Neuronal stem cell (in vitro differentiated cells): ENCODE measurements at regions not wholly inside any gene's neighbourhood (a gene's known extent, or its start where the extent isn't known, plus 50 kb on each side); places are given as distances from the start of the nearest gene placed in this dataset.

ENCODE experiments used
- DNase-seq: peaks from one replicate; pipeline ENCODE4 v3.0.0-alpha.2; 2013; ENCODE audit warnings: low spot score
- H2AFZ ChIP-seq: one replicate; pipeline ENCODE4 v1.6.1; 2013; ENCODE audit warnings: mild to moderate bottlenecking, low read length, inconsistent platforms
- H2AK5ac ChIP-seq: 2 replicates; pipeline ENCODE4 v1.6.1; 2013; ENCODE audit warnings: low read depth, mild to moderate bottlenecking, inconsistent platforms, low read length, moderate library complexity, mixed read lengths
- H2BK120ac ChIP-seq: 2 replicates; pipeline ENCODE4 v1.6.1; 2013; ENCODE audit warnings: low read depth, mild to moderate bottlenecking, inconsistent platforms, low read length, moderate library complexity, mixed read lengths
- H2BK12ac ChIP-seq: one replicate; pipeline ENCODE4 v1.6.1; 2013; ENCODE audit warnings: low read length, inconsistent platforms
- H2BK15ac ChIP-seq: 2 replicates; pipeline ENCODE4 v1.6.1; 2013; ENCODE audit warnings: mild to moderate bottlenecking, low read length, inconsistent platforms, mixed read lengths
- H2BK5ac ChIP-seq: one replicate; pipeline ENCODE4 v1.6.1; 2013; ENCODE audit warnings: inconsistent platforms, mild to moderate bottlenecking, low read length, moderate library complexity
- H3K14ac ChIP-seq: one replicate; pipeline ENCODE4 v1.6.1; 2013; ENCODE audit warnings: low read length, inconsistent platforms
- H3K18ac ChIP-seq: 2 replicates; pipeline ENCODE4 v1.6.1; 2013; ENCODE audit warnings: low read length, inconsistent platforms
- H3K23ac ChIP-seq: 2 replicates; pipeline ENCODE4 v1.6.1; 2013; ENCODE audit warnings: low read depth, mild to moderate bottlenecking, mixed read lengths, low read length, inconsistent platforms; ENCODE audit not compliant: poor library complexity
- H3K27ac ChIP-seq: replicated peaks from 3 replicates; pipeline ENCODE4 v1.5.1; 2013; ENCODE audit warnings: low read length, inconsistent platforms
- H3K27me3 ChIP-seq, 3 experiments: 2 replicates each; pipeline ENCODE4 v1.6.1; 2013; ENCODE audit warnings: low read length in 3 of 3, mild to moderate bottlenecking in 2 of 3, inconsistent platforms in 1 of 3, low read depth in 1 of 3, mixed read lengths in 1 of 3, moderate library complexity in 1 of 3; ENCODE audit not compliant: control insufficient read depth in 3 of 3, insufficient read depth in 3 of 3
- H3K36me3 ChIP-seq, 2 donors: replicated peaks in 1 of 2; 2 replicates each; pipeline ENCODE4 v1.6.1; 2013; ENCODE audit warnings: low read length in 2 of 2; ENCODE audit not compliant: control insufficient read depth in 2 of 2, insufficient read depth in 2 of 2
- H3K4ac ChIP-seq: 2 replicates; pipeline ENCODE4 v1.6.1; 2013; ENCODE audit warnings: inconsistent platforms, mild to moderate bottlenecking, low read length, moderate library complexity
- H3K4me1 ChIP-seq, 2 donors: 1 replicate in 1 of 2; 2 replicates in 1 of 2; pipeline ENCODE4 v1.6.1; 2013; ENCODE audit warnings: low read length in 2 of 2, low read depth in 1 of 2; ENCODE audit not compliant: control insufficient read depth in 2 of 2, insufficient read depth in 1 of 2
- H3K4me2 ChIP-seq: one replicate; pipeline ENCODE4 v1.6.1; 2013; ENCODE audit warnings: mild to moderate bottlenecking, low read length, inconsistent platforms; ENCODE audit not compliant: insufficient read depth, poor library complexity, severe bottlenecking
- H3K4me3 ChIP-seq, 2 donors: 2 replicates each; pipeline ENCODE4 v1.5.1; 2013; ENCODE audit warnings: low read length in 2 of 2, mild to moderate bottlenecking in 2 of 2, inconsistent platforms in 1 of 2, moderate library complexity in 1 of 2
- H3K79me1 ChIP-seq: one replicate; pipeline ENCODE4 v1.6.1; 2013; ENCODE audit warnings: low read depth, mild to moderate bottlenecking, inconsistent platforms, low read length, moderate library complexity
- H3K9ac ChIP-seq: one replicate; pipeline ENCODE4 v1.6.1; 2013; ENCODE audit warnings: mild to moderate bottlenecking, low read depth, low read length, inconsistent platforms; ENCODE audit not compliant: poor library complexity
- H3K9me3 ChIP-seq, 2 donors: replicated peaks in 1 of 2; 2 replicates each; pipeline versions ENCODE3 to v1.6.1; 2013; ENCODE audit warnings: low read length in 2 of 2, mild to moderate bottlenecking in 2 of 2, inconsistent platforms in 1 of 2, low read depth in 1 of 2, mixed read lengths in 1 of 2, moderate library complexity in 1 of 2; ENCODE audit not compliant: control insufficient read depth in 2 of 2, insufficient read depth in 1 of 2
- H4K8ac ChIP-seq: one replicate; pipeline ENCODE4 v1.6.1; 2013; ENCODE audit warnings: low read depth, mild to moderate bottlenecking, inconsistent platforms, low read length, moderate library complexity
- H4K91ac ChIP-seq: one replicate; pipeline ENCODE4 v1.6.1; 2013; ENCODE audit warnings: low read length, low read depth, mild to moderate bottlenecking, inconsistent platforms; ENCODE audit not compliant: poor library complexity
- WGBS, 2 donors: extraction: QIAGEN DNeasy Blood & Tissue Kit; methylation state at CpG; one replicate each; pipeline ENCODE4 v1.1.7; 2013; ENCODE audit warnings: missing lambda C conversion rate in 2 of 2, mixed read lengths in 1 of 2; ENCODE audit not compliant: insufficient read length in 2 of 2, insufficient replicate concordance in 1 of 2; ENCODE audit errors: extremely low coverage in 2 of 2; 5-methylcytosine and 5-hydroxymethylcytosine counted together

GRCh38 chr5:106152569-106152968 is 1518.2 kb downstream of the EFNA5 start:
- Histone ChIP-seq H4K91ac (no peak overlapping the region), H3K4me1 (no peaks in the 10 kb centered on the region), H3K9ac (no peak overlapping the region), H3K27me3 (no peaks in the 10 kb centered on the region), H3K4me2 (no peak overlapping the region), H3K9me3 (no peaks in the 10 kb centered on the region), H4K8ac (no peak overlapping the region), H2AFZ (no peak overlapping the region), H2AK5ac (no peak overlapping the region), H2BK15ac (no peak overlapping the region), H3K18ac (no peak overlapping the region), H2BK120ac (no peak overlapping the region), H3K4ac (no peak overlapping the region), H2BK12ac (no peak overlapping the region), H3K79me1 (no peaks in the 10 kb centered on the region), H3K23ac (no peak overlapping the region), H3K36me3 (no peaks in the 10 kb centered on the region), H3K4me3 (no peak overlapping the region), H3K14ac (no peak overlapping the region), H2BK5ac (no peak overlapping the region), H3K27ac (no peak overlapping the region)
- WGBS, 2 donors = no CpG with 5 or more reads among the region's 1 CpG
- no peak for DNase-seq

DNA sequence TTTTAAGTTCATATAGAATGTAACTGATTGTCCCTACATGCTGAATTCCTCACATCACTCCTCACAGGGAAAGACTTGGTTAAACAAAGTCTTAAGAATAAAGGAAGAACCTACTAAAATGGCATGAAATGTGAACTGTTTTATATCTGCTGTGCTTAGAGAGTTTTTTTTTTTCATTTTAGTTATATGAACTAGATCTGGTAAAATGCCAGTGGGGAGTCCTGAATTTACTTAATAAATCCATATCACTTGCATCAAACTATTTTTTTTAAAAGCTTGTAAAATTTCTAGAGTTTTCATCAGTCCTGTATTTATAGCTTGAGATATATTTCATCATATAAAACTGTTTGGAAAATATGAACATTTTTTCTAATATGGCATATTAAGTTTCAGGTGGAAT is 1528.6 kb downstream of the EFNA5 start:
- no peak overlapping the region for H3K4ac ChIP-seq
- H3K23ac ChIP-seq = no peak overlapping the region
- no peak overlapping the region for H3K9ac ChIP-seq
- H3K27ac ChIP-seq = no peak overlapping the region
- DNase-seq = no peak
- H3K27me3 ChIP-seq = no peaks in the 10 kb centered on the region
- no peak overlapping the region for H4K8ac ChIP-seq
- no peaks in the 10 kb centered on the region for H3K9me3 ChIP-seq
- H3K4me3 ChIP-seq = no peak overlapping the region
- no peak overlapping the region for H2BK5ac ChIP-seq
- H3K79me1 ChIP-seq = no peaks in the 10 kb centered on the region
- no peaks in the 10 kb centered on the region for H3K4me1 ChIP-seq
- H2BK120ac ChIP-seq = no peak overlapping the region
- no peak overlapping the region for H3K18ac ChIP-seq
- H4K91ac ChIP-seq = no peak overlapping the region
- no peaks in the 10 kb centered on the region for H3K36me3 ChIP-seq
- no peak overlapping the region for H2AK5ac ChIP-seq
- H2BK12ac ChIP-seq = no peak overlapping the region
- no peak overlapping the region for H3K14ac ChIP-seq
- H2BK15ac ChIP-seq = no peak overlapping the region
- H3K4me2 ChIP-seq = no peak overlapping the region
- H2AFZ ChIP-seq = no peak overlapping the region

- Histone ChIP-seq H2BK15ac (no peak overlapping the region), H3K23ac (no peak overlapping the region), H3K4me1 (no peaks in the 10 kb centered on the region), H4K8ac (no peak overlapping the region), H3K4ac (no peak overlapping the region), H3K9ac (no peak overlapping the region), H2BK12ac (no peak overlapping the region), H2BK5ac (no peak overlapping the region), H3K4me3 (no peak overlapping the region), H3K18ac (no peak overlapping the region), H3K9me3 (no peaks in the 10 kb centered on the region), H3K27ac (no peak overlapping the region), H3K4me2 (no peak overlapping the region), H2BK120ac (no peak overlapping the region), H2AK5ac (no peak overlapping the region), H4K91ac (no peak overlapping the region), H3K27me3 (no peaks in the 10 kb centered on the region), H3K79me1 (no peaks in the 10 kb centered on the region), H2AFZ (no peak overlapping the region), H3K14ac (no peak overlapping the region), H3K36me3 (no peaks in the 10 kb centered on the region)
- WGBS, 2 donors = no CpG with 5 or more reads among the region's 2 CpGs
- DNase-seq = no peak
Measured at GRCh38 chr5:106140101-106140500, 1530.6 kb downstream of the EFNA5 start.

DNA sequence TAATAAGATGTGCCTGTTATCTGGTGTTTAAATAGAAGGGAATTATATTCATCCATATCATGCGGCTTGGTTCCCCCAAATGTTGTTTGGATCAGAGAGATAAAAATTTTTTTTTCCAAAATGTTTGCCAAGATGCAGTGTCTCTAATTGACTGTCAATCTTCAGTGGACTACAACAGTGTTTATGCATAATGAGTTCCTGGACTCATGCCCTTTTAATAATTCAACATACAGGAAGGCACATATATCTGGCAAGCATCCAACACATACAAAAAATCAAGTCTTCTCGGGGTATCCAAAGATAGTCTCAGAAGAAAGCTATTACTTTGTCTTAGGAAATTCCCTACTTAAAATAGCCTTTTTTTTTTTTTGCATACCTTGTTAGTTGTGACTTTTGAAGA is 1534.7 kb downstream of the EFNA5 start:
- Histone ChIP-seq H3K4me2 (no peak overlapping the region), H3K9ac (no peak overlapping the region), H3K4ac (no peak overlapping the region), H3K23ac (no peak overlapping the region), H2AFZ (no peak overlapping the region), H4K8ac (no peak overlapping the region), H3K4me3 (no peak overlapping the region), H3K14ac (no peak overlapping the region), H3K27me3 (no peaks in the 10 kb centered on the region), H3K27ac (no peak overlapping the region), H3K18ac (no peak overlapping the region), H3K9me3 (no peaks in the 10 kb centered on the region), H3K36me3 (no peaks in the 10 kb centered on the region), H2AK5ac (no peak overlapping the region), H2BK12ac (no peak overlapping the region), H2BK5ac (no peak overlapping the region), H2BK120ac (no peak overlapping the region), H4K91ac (no peak overlapping the region), H3K4me1 (no peaks in the 10 kb centered on the region), H2BK15ac (no peak overlapping the region), H3K79me1 (no peaks in the 10 kb centered on the region)
- DNase-seq = no peak
- WGBS, 2 donors = no CpG with 5 or more reads among the region's 2 CpGs
